Endothelial cell (in vitro differentiated cells): ENCODE measurements at regions not wholly inside any gene's neighbourhood (a gene's known extent, or its start where the extent isn't known, plus 50 kb on each side); places are given as distances from the start of the nearest gene placed in this dataset.

Experiments used
- DNase-seq: peaks from one replicate; pipeline ENCODE4 v3.0.0; 2021; ENCODE audit warnings: low spot score
- H3K27ac Mint-ChIP-seq: one replicate; pipeline ENCODE4 v1.8.0; 2021; ENCODE audit warnings: mixed read lengths, inconsistent platforms; ENCODE audit not compliant: unreplicated experiment
- H3K27me3 Mint-ChIP-seq: one replicate; pipeline ENCODE4 v1.8.0; 2021; ENCODE audit warnings: mild to moderate bottlenecking, moderate library complexity, mixed read lengths, inconsistent platforms; ENCODE audit not compliant: unreplicated experiment
- H3K36me3 Mint-ChIP-seq: one replicate; pipeline ENCODE4 v1.8.0; 2021; ENCODE audit warnings: mild to moderate bottlenecking, low read depth, mixed read lengths, inconsistent platforms; ENCODE audit not compliant: unreplicated experiment
- H3K4me1 Mint-ChIP-seq: one replicate; pipeline ENCODE4 v1.8.0; 2021; ENCODE audit warnings: mild to moderate bottlenecking, mixed read lengths, inconsistent platforms; ENCODE audit not compliant: unreplicated experiment
- H3K4me3 Mint-ChIP-seq: one replicate; pipeline ENCODE4 v1.8.0; 2021; ENCODE audit warnings: mild to moderate bottlenecking, mixed read lengths, inconsistent platforms; ENCODE audit not compliant: unreplicated experiment
- H3K9me3 Mint-ChIP-seq: one replicate; pipeline ENCODE4 v1.8.0; 2021; ENCODE audit warnings: mixed read lengths, inconsistent platforms; ENCODE audit not compliant: unreplicated experiment
- TF ChIP-seq, protein P1 (sequence below): fragments of 200-600 bp; sonication (generic); IDR thresholded peaks from one replicate; pipeline ENCODE4 v1.5.0; 2021; ENCODE audit warnings: antibody characterized with exemption; ENCODE audit not compliant: unreplicated experiment

GRCh38 chr20:6311841-6312655, 189.2 kb upstream of the FERMT1 start:
- Mint-ChIP-seq H3K27me3 (no peaks in the 10 kb centered on the region), H3K9me3 (no peaks in the 10 kb centered on the region), H3K27ac (no peak overlapping the region), H3K4me3 (no peak overlapping the region), H3K4me1 (no peaks in the 10 kb centered on the region), H3K36me3 (no peaks in the 10 kb centered on the region)
- no peak for DNase-seq
- TF ChIP-seq, protein P1, sequence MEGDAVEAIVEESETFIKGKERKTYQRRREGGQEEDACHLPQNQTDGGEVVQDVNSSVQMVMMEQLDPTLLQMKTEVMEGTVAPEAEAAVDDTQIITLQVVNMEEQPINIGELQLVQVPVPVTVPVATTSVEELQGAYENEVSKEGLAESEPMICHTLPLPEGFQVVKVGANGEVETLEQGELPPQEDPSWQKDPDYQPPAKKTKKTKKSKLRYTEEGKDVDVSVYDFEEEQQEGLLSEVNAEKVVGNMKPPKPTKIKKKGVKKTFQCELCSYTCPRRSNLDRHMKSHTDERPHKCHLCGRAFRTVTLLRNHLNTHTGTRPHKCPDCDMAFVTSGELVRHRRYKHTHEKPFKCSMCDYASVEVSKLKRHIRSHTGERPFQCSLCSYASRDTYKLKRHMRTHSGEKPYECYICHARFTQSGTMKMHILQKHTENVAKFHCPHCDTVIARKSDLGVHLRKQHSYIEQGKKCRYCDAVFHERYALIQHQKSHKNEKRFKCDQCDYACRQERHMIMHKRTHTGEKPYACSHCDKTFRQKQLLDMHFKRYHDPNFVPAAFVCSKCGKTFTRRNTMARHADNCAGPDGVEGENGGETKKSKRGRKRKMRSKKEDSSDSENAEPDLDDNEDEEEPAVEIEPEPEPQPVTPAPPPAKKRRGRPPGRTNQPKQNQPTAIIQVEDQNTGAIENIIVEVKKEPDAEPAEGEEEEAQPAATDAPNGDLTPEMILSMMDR, result no peak

- H3K27me3 Mint-ChIP-seq, result no peaks in the 10 kb centered on the region
- no peak overlapping the region for H3K27ac Mint-ChIP-seq
- H3K4me3 Mint-ChIP-seq, result no peak overlapping the region
- no peaks in the 10 kb centered on the region for H3K36me3 Mint-ChIP-seq
- TF ChIP-seq, protein P1, result no peak
- no peak for DNase-seq
- H3K4me1 Mint-ChIP-seq, result peaks cover 4% of the 10 kb centered on the region
- no peaks in the 10 kb centered on the region for H3K9me3 Mint-ChIP-seq
Measured at GRCh38 chr20:6311097-6311496, 188.3 kb upstream of the FERMT1 start.

GRCh38 chr20:6305536-6305935, 182.7 kb upstream of the FERMT1 start:
- no peaks in the 10 kb centered on the region for H3K9me3 Mint-ChIP-seq
- H3K27me3 Mint-ChIP-seq, result peaks cover 2% of the 10 kb centered on the region
- H3K27ac Mint-ChIP-seq, result no peak overlapping the region
- DNase-seq, result no peak
- peaks cover 4% of the 10 kb centered on the region for H3K4me1 Mint-ChIP-seq
- H3K4me3 Mint-ChIP-seq, result no peak overlapping the region
- TF ChIP-seq, protein P1, result no peak
- H3K36me3 Mint-ChIP-seq, result no peaks in the 10 kb centered on the region

DNA sequence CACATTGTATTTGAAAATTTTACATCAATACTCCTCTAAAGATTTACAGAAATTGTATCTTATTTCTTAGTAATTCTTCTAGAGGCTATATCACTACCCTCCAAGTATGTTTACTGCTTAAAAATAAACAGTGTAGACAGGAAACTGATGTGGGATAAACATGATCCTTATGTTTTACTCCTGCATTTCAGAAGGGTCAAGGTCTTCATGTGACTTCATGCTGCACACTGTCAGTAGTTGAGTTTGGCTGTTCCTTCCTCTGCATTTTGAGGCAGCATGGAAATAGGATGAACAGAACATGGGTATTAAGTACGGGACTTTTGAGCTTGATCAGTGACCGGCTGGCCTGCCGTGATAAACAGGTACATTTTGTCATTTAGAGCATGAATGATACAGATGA, 179.2 kb upstream of the FERMT1 start:
- Mint-ChIP-seq H3K4me1 (peaks cover 4% of the 10 kb centered on the region), H3K9me3 (no peaks in the 10 kb centered on the region), H3K4me3 (no peak overlapping the region), H3K27me3 (peaks cover 4% of the 10 kb centered on the region), H3K27ac (no peak overlapping the region), H3K36me3 (no peaks in the 10 kb centered on the region)
- TF ChIP-seq, protein P1, result no peak
- no peak for DNase-seq

DNA sequence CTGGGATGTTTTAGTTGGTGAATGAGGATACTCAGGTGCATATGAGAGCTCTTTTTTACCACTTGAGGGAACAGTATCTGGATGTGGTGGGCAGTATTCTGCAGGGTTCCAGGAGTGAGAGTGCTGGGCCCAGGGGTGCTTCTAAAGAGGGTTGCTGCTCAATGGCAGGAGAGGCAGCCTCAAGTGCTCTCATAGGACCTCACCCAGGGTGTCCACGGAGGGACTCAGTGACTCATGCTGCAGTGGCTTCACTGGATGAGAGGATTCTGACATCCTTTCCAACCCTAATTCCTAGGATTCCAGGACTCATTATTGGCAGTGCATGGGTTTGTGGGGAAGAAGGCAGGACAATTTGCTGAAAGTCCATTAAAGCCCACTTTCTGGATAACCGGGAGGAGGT, 176.6 kb upstream of the FERMT1 start:
- peaks cover 4% of the 10 kb centered on the region for H3K27me3 Mint-ChIP-seq
- no peaks in the 10 kb centered on the region for H3K4me1 Mint-ChIP-seq
- no peak for DNase-seq
- no peaks in the 10 kb centered on the region for H3K36me3 Mint-ChIP-seq
- H3K27ac Mint-ChIP-seq, result no peak overlapping the region
- TF ChIP-seq, protein P1, result no peak
- H3K9me3 Mint-ChIP-seq, result no peaks in the 10 kb centered on the region
- no peak overlapping the region for H3K4me3 Mint-ChIP-seq
